SK-N-SH (cell line): ENCODE measurements at regions not wholly inside any gene's neighbourhood (a gene's known extent, or its start where the extent isn't known, plus 50 kb on each side); places are given as distances from the start of the nearest gene placed in this dataset.

Experiments
- CHD2 ChIP-seq: fragments of 150-350 bp; IDR thresholded peaks from 2 replicates; pipeline ENCODE4 v1.6.1; 2018; ENCODE audit warnings: low read length; ENCODE audit not compliant: partially characterized antibody
- FOXJ3 ChIP-seq: sonication (generic); formaldehyde crosslinking; IDR thresholded peaks from 2 replicates; pipeline ENCODE4 v1.5.1; 2020; ENCODE audit warnings: mild to moderate bottlenecking, missing genetic modification reagents
- POLR2AphosphoS5 ChIP-seq: IDR thresholded peaks from 2 replicates; pipeline ENCODE4 v1.6.1; 2012; ENCODE audit warnings: low read depth, low read length
- RCOR1 ChIP-seq: fragments of 150-350 bp; IDR thresholded peaks from 2 replicates; pipeline ENCODE4 v1.6.1; 2017; ENCODE audit warnings: antibody characterized with exemption, low read length
- SIN3A ChIP-seq: IDR thresholded peaks from 2 replicates; pipeline ENCODE4 v1.6.1; 2012; ENCODE audit warnings: low read depth, mild to moderate bottlenecking, low read length, moderate library complexity, borderline replicate concordance
- YY1 ChIP-seq: IDR thresholded peaks from 2 replicates; pipeline ENCODE4 v1.4.0; 2012; ENCODE audit warnings: low read depth, mild to moderate bottlenecking
- TF ChIP-seq, protein P1 (sequence below): fragments of 200-600 bp; sonication (generic); IDR thresholded peaks from 2 replicates; pipeline ENCODE4 v1.6.1; 2017; ENCODE audit warnings: antibody characterized with exemption, mild to moderate bottlenecking, moderate library complexity

DNA sequence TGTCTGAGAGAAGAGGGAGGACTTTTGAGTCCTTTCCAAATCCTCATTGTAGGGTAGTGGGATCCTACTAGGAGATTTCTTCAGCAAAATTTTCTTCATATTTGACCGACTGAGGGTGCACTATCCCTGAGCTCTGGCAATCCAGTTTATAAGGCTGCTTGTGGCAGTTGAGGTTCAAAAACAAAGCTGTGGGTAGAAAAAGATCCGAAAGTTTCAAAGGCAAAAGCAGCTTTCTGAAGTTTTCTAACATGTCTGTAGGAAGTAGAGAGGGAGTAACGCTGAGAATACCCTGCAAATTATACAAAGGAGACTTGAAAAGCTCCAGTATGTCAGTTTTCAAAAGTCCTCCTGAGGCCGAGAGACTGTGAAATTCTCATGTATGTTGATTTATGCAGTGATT is 1039.3 kb upstream of the PIK3C3 start:
- TF ChIP-seq, protein P1, sequence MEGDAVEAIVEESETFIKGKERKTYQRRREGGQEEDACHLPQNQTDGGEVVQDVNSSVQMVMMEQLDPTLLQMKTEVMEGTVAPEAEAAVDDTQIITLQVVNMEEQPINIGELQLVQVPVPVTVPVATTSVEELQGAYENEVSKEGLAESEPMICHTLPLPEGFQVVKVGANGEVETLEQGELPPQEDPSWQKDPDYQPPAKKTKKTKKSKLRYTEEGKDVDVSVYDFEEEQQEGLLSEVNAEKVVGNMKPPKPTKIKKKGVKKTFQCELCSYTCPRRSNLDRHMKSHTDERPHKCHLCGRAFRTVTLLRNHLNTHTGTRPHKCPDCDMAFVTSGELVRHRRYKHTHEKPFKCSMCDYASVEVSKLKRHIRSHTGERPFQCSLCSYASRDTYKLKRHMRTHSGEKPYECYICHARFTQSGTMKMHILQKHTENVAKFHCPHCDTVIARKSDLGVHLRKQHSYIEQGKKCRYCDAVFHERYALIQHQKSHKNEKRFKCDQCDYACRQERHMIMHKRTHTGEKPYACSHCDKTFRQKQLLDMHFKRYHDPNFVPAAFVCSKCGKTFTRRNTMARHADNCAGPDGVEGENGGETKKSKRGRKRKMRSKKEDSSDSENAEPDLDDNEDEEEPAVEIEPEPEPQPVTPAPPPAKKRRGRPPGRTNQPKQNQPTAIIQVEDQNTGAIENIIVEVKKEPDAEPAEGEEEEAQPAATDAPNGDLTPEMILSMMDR = no peak
- no peak for TF ChIP-seq POLR2AphosphoS5
- TF ChIP-seq CHD2 = no peak
- no peak for TF ChIP-seq FOXJ3
- TF ChIP-seq YY1 = no peak
- TF ChIP-seq RCOR1 = no peak
- TF ChIP-seq SIN3A = no peak
